OCI-LY7 (cell line): ENCODE measurements at regions not wholly inside any gene's neighbourhood (a gene's known extent, or its start where the extent isn't known, plus 50 kb on each side); places are given as distances from the start of the nearest gene placed in this dataset.
"Not testable (repeated sequence)": the region's sequence is repeated elsewhere in the genome, so short reads cannot be mapped to it uniquely, and the experiment has no call there.

Experiments used
- CTCF ChIP-seq: fragments of 200-600 bp; sonication (generic); conservative IDR thresholded peaks from 2 replicates; pipeline ENCODE4 v1.5.1; 2014; ENCODE audit warnings: mild to moderate bottlenecking, antibody characterized with exemption, low read length, moderate library complexity, mixed read lengths
- EZH2phosphoT487 ChIP-seq: fragments of 200-600 bp; sonication (generic); IDR thresholded peaks from 2 replicates; pipeline ENCODE4 v1.6.1; 2018; ENCODE audit warnings: low read depth, borderline replicate concordance, mild to moderate bottlenecking, mixed run types, antibody characterized with exemption, low read length, moderate library complexity, mixed read lengths

- TF ChIP-seq CTCF, EZH2phosphoT487: not testable (repeated sequence)
These were observed 89.4 kb upstream of the MAMLD1 start for GRCh38 chrX:150273575-150274294.
